GM18505 (cell line): ENCODE measurements at regions not wholly inside any gene's neighbourhood (a gene's known extent, or its start where the extent isn't known, plus 50 kb on each side); places are given as distances from the start of the nearest gene placed in this dataset.
A peak's percentile ranks its signal among the peaks of the same experiment; 100 is the strongest.
"Not testable (repeated sequence)": the region's sequence is repeated elsewhere in the genome, so short reads cannot be mapped to it uniquely, and the experiment has no call there.

Experiments used
- ATAC-seq: cut with Tn5 transposase; IDR thresholded peaks from one replicate; pipeline ENCODE4 v1.9.1; 2021; ENCODE audit not compliant: unreplicated experiment
- POLR2A ChIP-seq: IDR thresholded peaks from 4 replicates; pipeline ENCODE4 v1.6.1; 2011; ENCODE audit warnings: borderline replicate concordance; ENCODE audit not compliant: insufficient read depth, insufficient read length; ENCODE audit errors: extremely low read depth

- TF ChIP-seq POLR2A: no peak
- no peak for ATAC-seq
Measured at GRCh38 chr6:99152347-99152643, 197.2 kb downstream of the FAXC start.

GRCh38 chr6:99151634-99152346 is 197.7 kb downstream of the FAXC start:
- TF ChIP-seq POLR2A: no peak
- peak; percentile 93 for ATAC-seq

GRCh38 chr6:99148761-99149160 is 200.7 kb downstream of the FAXC start:
- no peak for ATAC-seq
- no peak for TF ChIP-seq POLR2A

- ATAC-seq: no peak
- no peak for TF ChIP-seq POLR2A
Measured at GRCh38 chr6:99148111-99148510, 200.4 kb upstream of the FBXL4 start.

GRCh38 chr6:99147206-99147605 is 199.5 kb upstream of the FBXL4 start:
- no peak for TF ChIP-seq POLR2A
- no peak for ATAC-seq

GRCh38 chr6:99146711-99147110 is 199.0 kb upstream of the FBXL4 start:
- ATAC-seq: no peak
- no peak for TF ChIP-seq POLR2A

GRCh38 chr6:99145738-99146137 is 198.0 kb upstream of the FBXL4 start:
- no peak for TF ChIP-seq POLR2A
- no peak for ATAC-seq

GRCh38 chr6:99143108-99143861 is 195.5 kb upstream of the FBXL4 start:
- no peak for ATAC-seq
- no peak for TF ChIP-seq POLR2A

GRCh38 chr6:99141906-99142305 is 194.2 kb upstream of the FBXL4 start:
- ATAC-seq: not testable (repeated sequence)

GRCh38 chr6:99138445-99138844 is 190.7 kb upstream of the FBXL4 start:
- no peak for ATAC-seq
- no peak for TF ChIP-seq POLR2A

- TF ChIP-seq POLR2A: no peak
Measured at GRCh38 chr6:99137314-99137713, 189.6 kb upstream of the FBXL4 start.

GRCh38 chr6:99136488-99136887 is 188.7 kb upstream of the FBXL4 start:
- TF ChIP-seq POLR2A: no peak
- ATAC-seq: no peak

More at GRCh38 chr6:99137314-99137713, 189.6 kb upstream of the FBXL4 start:
- no peak for ATAC-seq

- TF ChIP-seq POLR2A: no peak
- ATAC-seq: no peak
Measured at GRCh38 chr6:99132026-99132635, 184.4 kb upstream of the FBXL4 start.
